ENCODE measurements at regions not wholly inside any gene's neighbourhood (a gene's known extent, or its start where the extent isn't known, plus 50 kb on each side); places are given as distances from the start of the nearest gene placed in this dataset.
"Not testable (repeated sequence)": the region's sequence is repeated elsewhere in the genome, so short reads cannot be mapped to it uniquely, and the experiment has no call there.

- TF ChIP-seq EZH2 (IDR thresholded peaks at IDR 0.05; ENCODE audit: insufficient read depth, poor library complexity, severe bottlenecking); EZH2phosphoT487 (IDR thresholded peaks at IDR 0.05; ENCODE audit: insufficient read depth, low read depth): not testable (repeated sequence)
These were observed 447.1 kb downstream of the SPATA31A1 start for GRCh38 chr9:39802561-39802960.
